ENCODE measurements at regions not wholly inside any gene's neighbourhood (a gene's known extent, or its start where the extent isn't known, plus 50 kb on each side); places are given as distances from the start of the nearest gene placed in this dataset.
A peak's percentile ranks its signal among the peaks of the same experiment; 100 is the strongest.

DNA sequence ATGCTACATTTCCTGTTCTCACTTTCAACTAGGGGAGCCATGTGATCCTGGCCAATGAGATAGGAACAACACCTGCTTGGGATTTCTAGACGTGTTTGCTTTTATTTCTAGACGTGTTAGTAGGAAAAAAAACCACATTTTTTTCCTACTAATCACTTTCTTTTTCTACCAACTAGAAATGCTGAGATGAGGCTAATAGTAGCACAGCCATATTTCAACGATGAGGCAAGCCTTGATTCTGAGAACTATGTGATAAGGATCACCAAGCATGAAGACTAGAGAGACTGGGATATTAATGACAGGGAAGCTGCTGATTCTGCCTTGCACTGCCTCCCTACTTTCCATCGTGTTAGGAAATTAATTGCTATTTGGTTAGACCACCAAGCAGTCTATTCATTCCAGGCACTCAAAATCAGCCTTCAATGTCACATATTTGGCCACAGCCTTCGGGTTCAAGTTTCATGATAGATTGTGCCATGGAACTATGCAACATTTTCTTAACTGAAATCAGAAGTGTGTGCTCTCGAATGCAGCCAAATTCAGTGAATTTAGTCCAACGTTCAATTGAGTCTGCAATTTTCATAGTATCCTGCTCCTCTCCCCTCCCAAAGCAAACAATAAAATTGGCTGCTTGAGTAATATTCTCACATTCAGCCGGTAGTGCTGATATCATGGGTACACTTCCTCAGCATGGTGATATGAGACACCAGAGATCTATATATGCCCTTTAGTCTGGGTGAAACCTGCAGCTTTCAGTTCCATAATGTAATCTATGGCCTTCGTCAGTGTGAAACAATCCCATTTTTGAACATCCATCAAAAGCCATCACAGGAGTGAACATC lies 98.1 kb downstream of the GPR37 start:
- ATAC-seq (no peak), DNase-seq (ENCODE audit: low spot score) (no peak)
- H4K20me1 ChIP-seq (replicated peaks; ENCODE audit: insufficient read depth) = no peaks in the 10 kb centered on the region
- no peak overlapping the region for H3K4me3 ChIP-seq
- H3F3A ChIP-seq (replicated peaks; ENCODE audit: low read depth) = no peaks in the 10 kb centered on the region
- H3K4me2 ChIP-seq = no peak overlapping the region
- TF ChIP-seq CTCF (conservative IDR thresholded peaks at IDR 0.05; ENCODE audit: low read depth in 2 of 2) (no peak), ETS1 (IDR thresholded peaks at IDR 0.05) (no peak), REST (IDR thresholded peaks at IDR 0.05; ENCODE audit: unreplicated experiment) (no peak), ZNF114 (CRISPR knock-in tag; IDR thresholded peaks at IDR 0.05) (no peak), ZNF331 (CRISPR knock-in tag; IDR thresholded peaks at IDR 0.05; ENCODE audit: low read depth) (no peak), ZNF462 (CRISPR knock-in tag; IDR thresholded peaks at IDR 0.05) (no peak), EZH2 (IDR thresholded peaks at IDR 0.05; ENCODE audit: low read depth, unreplicated experiment) (no peak), CREB1 (CRISPR knock-in tag; IDR thresholded peaks at IDR 0.05; ENCODE audit: low read depth) (no peak), EZH2phosphoT487 (IDR thresholded peaks at IDR 0.05; ENCODE audit: unreplicated experiment) (no peak), NANOG (IDR thresholded peaks at IDR 0.05; ENCODE audit: borderline replicate concordance) (no peak), POLR2AphosphoS5 (IDR thresholded peaks at IDR 0.05; ENCODE audit: low read depth) (no peak), JUNB (IDR thresholded peaks at IDR 0.05; ENCODE audit: unreplicated experiment) (no peak), STAT1 (IDR thresholded peaks at IDR 0.05; ENCODE audit: unreplicated experiment) (no peak)
- H3K27ac ChIP-seq (ENCODE audit: low read depth) = no peak overlapping the region
- H3K27me3 ChIP-seq (ENCODE audit: insufficient read depth) = no peaks in the 10 kb centered on the region
- peak overlapping the region; percentile 4; the same call in 1 of the 2 replicates for H2AFZ ChIP-seq
- no peaks in the 10 kb centered on the region for H3K9me3 Mint-ChIP-seq
- peaks cover 4% of the 10 kb centered on the region; the same call in 1 of the 2 replicates for H3K9me2 ChIP-seq (ENCODE audit: insufficient read depth)
- H3K4me1 Mint-ChIP-seq = peaks cover 13% of the 10 kb centered on the region
- no peaks in the 10 kb centered on the region for H3K36me3 Mint-ChIP-seq (ENCODE audit: low read depth)
- H3K79me2 ChIP-seq (replicated peaks; ENCODE audit: insufficient read depth) = no peaks in the 10 kb centered on the region
- 0 out of 2 replicates have a peak, but pooled peaks cover 2% of the 10 kb centered on the region for H3K4me1 ChIP-seq (ENCODE audit: insufficient read depth)
- no peaks in the 10 kb centered on the region for H3K36me3 ChIP-seq (ENCODE audit: insufficient read depth)
- no peaks in the 10 kb centered on the region for H3K27me3 Mint-ChIP-seq (ENCODE audit: insufficient read depth, low read depth, poor library complexity)
- H3K27ac Mint-ChIP-seq = 0 out of 2 replicates have a peak overlapping the region, but pooled peaks have one; percentile 23
- no peak overlapping the region for H3K4me3 Mint-ChIP-seq

All from GM23338 (cell line).